ENCODE measurements at regions not wholly inside any gene's neighbourhood (a gene's known extent, or its start where the extent isn't known, plus 50 kb on each side); places are given as distances from the start of the nearest gene placed in this dataset.

DNA sequence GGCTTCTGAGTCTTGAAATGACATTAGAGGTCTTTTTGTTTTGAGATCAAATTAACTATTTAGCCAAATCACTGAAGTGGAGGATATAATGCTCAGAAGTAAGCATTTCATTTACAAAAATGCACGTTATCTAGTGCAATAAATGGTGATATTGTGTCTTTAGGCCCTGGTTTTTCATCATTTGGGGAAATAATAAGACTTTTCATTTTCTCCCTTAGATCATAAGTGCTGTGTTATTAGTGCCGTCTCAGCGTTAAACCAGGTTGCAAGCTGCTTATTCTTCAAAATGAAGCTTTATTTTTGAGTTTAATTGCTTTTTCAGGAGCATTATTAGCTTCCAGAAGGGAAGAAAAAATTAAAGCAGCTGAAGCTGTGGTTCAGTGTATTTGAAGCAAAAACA, 1416.8 kb upstream of the GOT2 start:
- TF ChIP-seq TAF1 (IDR thresholded peaks at IDR 0.05; ENCODE audit: borderline replicate concordance, low read depth, low read length) (no peak), POLR2A (IDR thresholded peaks at IDR 0.05; ENCODE audit: low read depth, low read length) (no peak), POLR2AphosphoS5 (IDR thresholded peaks at IDR 0.05; ENCODE audit: low read depth, low read length) (no peak)

All from GM12892 (cell line).